GM19397 (cell line): ENCODE measurements at regions not wholly inside any gene's neighbourhood (a gene's known extent, or its start where the extent isn't known, plus 50 kb on each side); places are given as distances from the start of the nearest gene placed in this dataset.
"Not testable (repeated sequence)": the region's sequence is repeated elsewhere in the genome, so short reads cannot be mapped to it uniquely, and the experiment has no call there.

Experiments
- ATAC-seq: cut with Tn5 transposase; IDR thresholded peaks from one replicate; pipeline ENCODE4 v1.9.1; 2021; ENCODE audit warnings: mild to moderate bottlenecking, moderate library complexity; ENCODE audit not compliant: unreplicated experiment

- ATAC-seq, result no peak
Observed at GRCh38 chr13:43946281-43946680, 66.6 kb downstream of the LACC1 start.

DNA sequence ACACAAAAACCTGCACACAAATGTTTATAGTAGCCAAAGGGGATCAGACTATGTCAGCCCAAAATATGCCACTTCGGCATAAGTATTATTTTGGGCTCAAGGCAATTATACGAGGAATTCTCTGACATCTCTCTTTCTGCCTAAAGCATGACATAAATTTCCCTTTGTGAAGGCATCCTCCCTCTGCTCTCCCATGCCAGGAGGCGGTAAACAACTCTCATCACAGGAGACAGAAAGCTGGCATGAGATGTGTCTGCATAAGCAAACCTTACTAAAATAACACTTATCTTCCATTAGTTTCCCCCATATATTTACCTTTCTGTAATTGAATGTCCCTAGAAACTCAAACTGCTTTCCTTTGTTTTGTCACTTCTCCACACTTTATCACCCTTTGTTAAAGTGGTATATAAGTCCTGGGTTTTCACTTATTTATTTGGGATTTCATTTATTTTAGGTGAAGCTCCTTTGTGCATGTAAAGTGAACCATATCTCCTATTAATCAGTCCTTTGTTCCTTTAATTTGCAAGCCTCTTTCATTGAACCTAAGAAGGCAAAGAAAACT is 68.3 kb downstream of the LACC1 start:
- ATAC-seq, result no peak

- no peak for ATAC-seq
Observed at GRCh38 chr13:43953370-43953769, 73.7 kb downstream of the LACC1 start.

DNA sequence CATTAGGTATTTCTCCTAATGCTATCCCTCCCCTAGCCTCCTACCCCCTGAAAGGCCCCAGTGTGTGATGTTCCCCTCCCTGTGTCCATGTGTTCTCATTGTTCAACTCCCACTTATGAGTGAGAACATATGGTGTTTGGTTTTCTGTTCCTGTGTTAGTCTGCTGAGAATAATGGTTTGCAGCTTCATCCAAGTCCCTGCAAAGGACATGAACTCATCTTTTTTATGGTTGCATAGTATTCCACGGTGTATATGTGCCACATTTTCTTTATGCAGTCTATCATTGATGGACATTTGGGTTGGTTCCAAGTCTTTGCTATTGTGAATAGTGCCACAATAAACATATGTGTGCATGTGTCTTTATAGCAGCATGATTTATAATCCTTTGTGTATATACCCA is 77.3 kb downstream of the LACC1 start:
- ATAC-seq, result not testable (repeated sequence)

GRCh38 chr13:43959291-43959690 is 79.6 kb downstream of the LACC1 start:
- ATAC-seq, result no peak

DNA sequence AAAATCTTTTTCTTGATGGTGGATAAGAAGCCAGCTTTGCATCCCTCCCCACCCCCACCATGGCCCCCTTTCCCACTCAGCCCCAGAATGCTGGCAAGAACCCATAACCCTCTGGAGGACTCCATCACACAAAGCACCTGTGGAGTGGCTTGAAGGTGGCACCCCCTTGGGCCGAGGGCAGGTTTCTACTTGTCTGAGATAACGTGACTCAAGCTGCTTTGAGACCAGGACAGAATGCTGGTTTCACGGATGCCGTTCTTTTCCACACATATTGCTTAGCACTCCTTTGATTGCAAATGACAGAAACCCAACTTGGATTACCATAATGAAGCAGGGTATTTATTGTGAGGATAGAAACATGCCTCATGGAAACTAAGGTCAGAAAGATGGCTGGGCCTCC is 82.2 kb downstream of the LACC1 start:
- no peak for ATAC-seq

DNA sequence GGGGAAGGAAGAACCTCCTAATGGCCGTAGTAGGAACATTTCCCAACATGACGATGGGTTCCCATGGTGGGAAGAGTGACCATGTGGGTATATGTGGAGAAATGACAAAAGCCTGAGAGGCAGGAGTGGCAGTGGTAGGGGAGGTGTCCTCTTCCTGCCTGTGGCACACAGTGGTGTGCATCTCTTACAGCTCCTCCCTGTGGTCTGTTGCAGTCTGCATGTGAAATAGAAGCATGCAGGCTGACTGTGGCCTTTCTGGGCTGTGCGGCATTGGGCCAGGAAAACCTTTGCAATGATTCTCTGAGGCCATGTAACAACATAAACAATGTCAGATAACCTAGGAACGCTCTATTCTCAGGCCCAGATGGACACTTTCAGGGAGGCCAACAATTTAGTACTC is 84.0 kb downstream of the LACC1 start:
- ATAC-seq, result no peak

DNA sequence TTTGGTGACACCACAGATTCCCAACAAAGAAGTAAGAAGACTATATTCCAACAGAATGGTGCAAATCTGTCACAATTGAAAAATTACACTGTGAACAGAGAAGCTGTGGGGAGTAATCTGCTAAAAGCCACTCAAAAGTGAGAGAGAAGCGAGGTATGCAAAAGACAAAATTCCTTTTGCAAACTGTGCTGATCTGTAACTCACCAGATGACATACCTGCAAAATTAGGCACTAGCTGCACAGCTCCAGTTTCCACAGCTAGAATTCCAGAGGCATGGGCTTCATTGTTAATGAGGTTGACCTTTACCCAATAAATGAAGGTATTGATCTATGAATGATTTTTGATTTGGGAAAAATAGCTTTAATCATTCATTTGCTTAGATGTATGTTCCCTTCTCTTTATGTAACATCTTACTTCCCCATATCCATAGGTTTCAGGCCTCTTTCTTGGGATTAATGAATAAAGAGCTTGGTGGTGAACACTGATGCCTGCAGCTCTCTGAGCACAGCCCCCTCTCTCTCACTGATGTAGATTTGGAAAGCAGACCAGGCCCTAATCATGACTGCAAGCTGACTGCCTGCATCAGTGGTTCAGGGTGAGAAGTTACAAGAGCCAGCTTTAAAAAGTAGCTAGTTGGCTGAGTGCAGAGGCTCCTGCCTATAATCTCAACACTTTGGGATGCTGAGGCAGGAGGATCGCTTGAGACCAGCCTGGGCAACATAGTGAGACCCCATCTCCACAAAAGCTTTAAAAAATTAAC is 85.2 kb downstream of the LACC1 start:
- ATAC-seq, result no peak

GRCh38 chr13:43965459-43965845 is 85.7 kb downstream of the LACC1 start:
- ATAC-seq, result no peak

DNA sequence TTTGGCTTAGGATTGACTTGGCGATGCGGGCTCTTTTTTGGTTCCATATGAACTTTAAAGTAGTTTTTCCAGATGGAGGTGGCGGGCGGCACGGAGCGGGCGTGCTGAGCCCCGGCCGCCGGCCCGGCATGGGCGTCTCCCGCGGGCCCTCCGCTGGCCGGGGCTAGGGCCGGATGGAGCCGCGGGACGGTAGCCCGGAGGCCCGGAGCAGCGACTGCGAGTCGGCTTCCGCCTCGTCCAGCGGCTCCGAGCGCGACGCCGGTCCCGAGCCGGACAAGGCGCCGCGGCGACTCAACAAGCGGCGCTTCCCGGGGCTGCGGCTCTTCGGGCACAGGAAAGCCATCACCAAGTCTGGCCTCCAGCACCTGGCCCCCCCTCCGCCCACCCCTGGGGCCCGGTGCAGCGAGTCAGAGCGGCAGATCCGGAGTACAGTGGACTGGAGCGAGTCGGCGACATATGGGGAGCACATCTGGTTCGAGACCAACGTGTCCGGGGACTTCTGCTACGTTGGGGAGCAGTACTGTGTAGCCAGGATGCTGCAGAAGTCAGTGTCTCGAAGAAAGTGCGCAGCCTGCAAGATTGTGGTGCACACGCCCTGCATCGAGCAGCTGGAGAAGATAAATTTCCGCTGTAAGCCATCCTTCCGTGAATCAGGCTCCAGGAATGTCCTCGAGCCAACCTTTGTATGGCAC is 88.7 kb downstream of the LACC1 start:
- ATAC-seq, result not testable (repeated sequence)

DNA sequence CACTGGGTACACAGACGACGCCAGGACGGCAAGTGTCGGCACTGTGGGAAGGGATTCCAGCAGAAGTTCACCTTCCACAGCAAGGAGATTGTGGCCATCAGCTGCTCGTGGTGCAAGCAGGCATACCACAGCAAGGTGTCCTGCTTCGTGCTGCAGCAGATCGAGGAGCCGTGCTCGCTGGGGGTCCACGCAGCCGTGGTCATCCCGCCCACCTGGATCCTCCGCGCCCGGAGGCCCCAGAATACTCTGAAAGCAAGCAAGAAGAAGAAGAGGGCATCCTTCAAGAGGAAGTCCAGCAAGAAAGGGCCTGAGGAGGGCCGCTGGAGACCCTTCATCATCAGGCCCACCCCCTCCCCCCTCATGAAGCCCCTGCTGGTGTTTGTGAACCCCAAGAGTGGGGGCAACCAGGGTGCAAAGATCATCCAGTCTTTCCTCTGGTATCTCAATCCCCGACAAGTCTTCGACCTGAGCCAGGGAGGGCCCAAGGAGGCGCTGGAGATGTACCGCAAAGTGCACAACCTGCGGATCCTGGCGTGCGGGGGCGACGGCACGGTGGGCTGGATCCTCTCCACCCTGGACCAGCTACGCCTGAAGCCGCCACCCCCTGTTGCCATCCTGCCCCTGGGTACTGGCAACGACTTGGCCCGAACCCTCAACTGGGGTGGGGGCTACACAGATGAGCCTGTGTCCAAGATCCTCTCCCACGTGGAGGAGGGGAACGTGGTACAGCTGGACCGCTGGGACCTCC is 89.4 kb downstream of the LACC1 start:
- ATAC-seq, result not testable (repeated sequence)

DNA sequence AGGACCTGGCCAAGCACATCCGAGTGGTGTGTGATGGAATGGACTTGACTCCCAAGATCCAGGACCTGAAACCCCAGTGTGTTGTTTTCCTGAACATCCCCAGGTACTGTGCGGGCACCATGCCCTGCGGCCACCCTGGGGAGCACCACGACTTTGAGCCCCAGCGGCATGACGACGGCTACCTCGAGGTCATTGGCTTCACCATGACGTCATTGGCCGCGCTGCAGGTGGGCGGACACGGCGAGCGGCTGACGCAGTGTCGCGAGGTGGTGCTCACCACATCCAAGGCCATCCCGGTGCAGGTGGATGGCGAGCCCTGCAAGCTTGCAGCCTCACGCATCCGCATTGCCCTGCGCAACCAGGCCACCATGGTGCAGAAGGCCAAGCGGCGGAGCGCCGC is 90.2 kb downstream of the LACC1 start:
- ATAC-seq, result not testable (repeated sequence)

- ATAC-seq, result not testable (repeated sequence)
Observed at GRCh38 chr13:43970520-43971242, 91.0 kb downstream of the LACC1 start.

- not testable (repeated sequence) for ATAC-seq
Observed at GRCh38 chr13:43971324-43971723, 91.6 kb downstream of the LACC1 start.

GRCh38 chr13:43977911-43978310 is 98.2 kb downstream of the LACC1 start:
- no peak for ATAC-seq

- no peak for ATAC-seq
Observed at GRCh38 chr13:43978688-43979087, 99.0 kb downstream of the LACC1 start.

DNA sequence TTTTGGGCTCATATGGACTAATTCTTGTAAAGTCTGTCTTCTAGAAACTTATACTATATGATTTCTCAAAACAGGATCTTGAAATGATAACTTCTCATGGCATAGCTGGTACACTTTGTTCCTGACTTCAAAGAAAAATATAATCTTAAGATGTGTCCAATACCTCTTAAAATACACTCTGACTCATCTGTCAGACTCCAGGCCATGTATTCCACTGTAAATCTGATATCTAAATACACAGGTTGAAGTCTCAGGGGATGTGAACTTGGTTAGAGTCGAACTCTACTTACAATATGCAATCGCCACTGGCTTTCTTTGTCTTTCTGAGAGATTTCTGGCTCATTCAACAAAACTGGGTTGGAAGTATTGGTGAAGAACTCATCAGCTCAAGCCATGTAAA is 99.8 kb downstream of the LACC1 start:
- ATAC-seq, result no peak

- ATAC-seq, result no peak
Observed at GRCh38 chr13:43980587-43980986, 100.9 kb downstream of the LACC1 start.

DNA sequence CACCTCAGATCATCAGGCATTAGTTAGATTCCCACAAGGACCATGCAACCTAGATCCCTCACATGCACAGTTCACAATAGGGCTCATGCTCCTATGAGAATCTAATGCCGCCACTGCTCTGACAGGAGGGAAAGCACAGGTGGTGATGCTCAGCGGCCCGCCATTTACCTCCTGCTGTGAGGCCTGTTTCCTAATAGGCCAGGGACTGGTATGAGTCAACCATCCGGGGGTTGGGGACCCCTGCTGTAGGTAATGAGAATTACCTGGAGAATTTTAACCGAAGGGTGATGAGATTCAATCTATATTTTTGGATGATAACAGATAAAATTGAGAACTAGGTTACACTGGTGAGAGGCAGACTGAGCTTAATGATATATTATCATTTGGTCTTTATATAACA is 101.4 kb downstream of the LACC1 start:
- ATAC-seq, result no peak

DNA sequence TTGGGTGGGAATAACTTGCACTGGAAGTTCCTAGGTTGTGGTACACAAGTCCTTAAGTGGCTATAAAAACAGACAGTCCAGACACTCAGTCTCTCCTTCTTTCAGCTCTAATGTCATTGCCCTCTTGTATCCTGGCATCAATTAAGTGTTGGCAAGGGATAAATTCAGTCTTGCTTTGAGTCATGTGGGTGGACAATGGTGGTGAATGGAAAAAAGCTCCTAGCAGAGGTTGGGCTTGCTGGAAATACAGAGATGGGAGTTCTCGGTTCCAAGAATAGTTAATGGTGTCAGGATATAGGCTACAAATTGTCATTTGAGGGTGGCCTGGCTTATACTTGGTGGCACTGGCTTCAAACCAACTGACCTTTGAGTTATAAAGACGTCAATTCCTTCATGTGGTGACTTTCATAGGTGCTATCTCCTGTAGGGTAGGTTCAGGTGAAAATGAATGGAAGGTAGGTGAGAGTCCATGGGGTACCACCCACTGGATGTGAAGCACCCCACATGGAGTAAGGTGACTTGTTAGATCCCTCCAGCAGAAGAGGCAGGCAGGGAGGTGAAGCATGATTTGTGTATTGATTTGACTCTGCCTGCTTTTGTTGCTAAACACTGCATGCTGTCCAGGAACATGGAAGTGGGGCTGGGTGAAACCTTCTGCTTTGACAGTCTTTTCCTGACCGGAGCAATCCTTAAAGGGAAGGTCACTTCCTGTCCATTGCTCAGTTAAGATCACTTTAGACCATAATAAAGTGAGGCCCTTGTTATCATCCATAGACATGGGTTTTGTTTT is 102.0 kb downstream of the LACC1 start:
- ATAC-seq, result no peak
